Mammary epithelial cell (primary cell): ENCODE measurements at regions not wholly inside any gene's neighbourhood (a gene's known extent, or its start where the extent isn't known, plus 50 kb on each side); places are given as distances from the start of the nearest gene placed in this dataset.

ENCODE experiments used
- CTCF ChIP-seq, 2 donors: IDR thresholded peaks in 1 of 2; conservative IDR thresholded peaks in 1 of 2; 2 replicates each; pipeline ENCODE4 v1.5.1; 2011 to 2012; ENCODE audit warnings: inconsistent platforms in 2 of 2, low read length in 2 of 2, mild to moderate bottlenecking in 2 of 2, control low read depth in 1 of 2, low read depth in 1 of 2; ENCODE audit not compliant: insufficient read depth in 1 of 2; ENCODE audit errors: extremely low read depth in 1 of 2
- EZH2 ChIP-seq: IDR thresholded peaks from 2 replicates; pipeline ENCODE4 v1.6.1; 2012; ENCODE audit warnings: low read length, inconsistent platforms, borderline replicate concordance

DNA sequence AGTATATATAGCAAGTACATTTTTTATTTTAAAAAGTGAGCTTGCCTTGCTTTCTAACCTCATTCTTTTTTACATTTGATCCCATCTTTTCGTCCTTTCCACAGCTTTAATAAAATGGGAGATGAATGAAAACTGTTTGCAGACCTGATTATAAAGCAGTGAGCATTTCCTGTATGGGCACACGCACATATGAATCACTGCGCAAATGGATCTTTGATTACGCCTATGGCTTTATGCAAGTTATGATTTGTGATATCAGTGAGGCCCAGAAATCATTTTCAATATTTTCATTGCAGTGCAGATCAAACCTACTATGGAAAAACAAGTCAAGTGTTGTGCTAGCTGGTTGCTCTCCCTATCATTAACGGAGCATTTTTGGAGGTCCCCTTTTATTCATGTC, 1073.0 kb downstream of the MAT2B start:
- no peak for TF ChIP-seq CTCF (conservative IDR thresholded peaks at IDR 0.05 in 1 of 2, IDR thresholded peaks at IDR 0.05 in 1 of 2; ENCODE audit: extremely low read depth in 1 of 2, insufficient read depth in 1 of 2, low read depth in 1 of 2, low read length in 2 of 2)
- TF ChIP-seq EZH2, result no peak
